ENCODE measurements at regions not wholly inside any gene's neighbourhood (a gene's known extent, or its start where the extent isn't known, plus 50 kb on each side); places are given as distances from the start of the nearest gene placed in this dataset.
"Not testable (repeated sequence)": the region's sequence is repeated elsewhere in the genome, so short reads cannot be mapped to it uniquely, and the experiment has no call there.

DNA sequence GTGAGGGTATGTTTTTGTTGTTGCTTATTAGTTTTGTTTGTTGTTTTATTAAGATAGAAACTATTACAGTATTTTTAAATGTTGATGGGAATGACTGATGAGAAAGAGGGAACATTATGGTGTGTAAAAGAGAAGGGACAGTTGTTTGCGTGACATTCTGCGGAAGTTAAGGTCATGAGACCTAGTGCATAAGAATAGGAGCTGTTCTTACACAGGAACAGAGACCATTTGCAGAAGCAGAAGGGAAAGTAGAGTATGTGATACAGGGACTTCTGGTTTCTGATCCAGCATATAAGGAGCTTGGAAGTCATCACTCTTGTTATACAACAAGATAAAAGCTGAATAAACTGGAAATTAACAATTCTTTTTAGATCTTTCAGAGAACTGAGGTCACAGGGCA, 299.2 kb upstream of the API5 start:
- no peak for DNase-seq

DNA sequence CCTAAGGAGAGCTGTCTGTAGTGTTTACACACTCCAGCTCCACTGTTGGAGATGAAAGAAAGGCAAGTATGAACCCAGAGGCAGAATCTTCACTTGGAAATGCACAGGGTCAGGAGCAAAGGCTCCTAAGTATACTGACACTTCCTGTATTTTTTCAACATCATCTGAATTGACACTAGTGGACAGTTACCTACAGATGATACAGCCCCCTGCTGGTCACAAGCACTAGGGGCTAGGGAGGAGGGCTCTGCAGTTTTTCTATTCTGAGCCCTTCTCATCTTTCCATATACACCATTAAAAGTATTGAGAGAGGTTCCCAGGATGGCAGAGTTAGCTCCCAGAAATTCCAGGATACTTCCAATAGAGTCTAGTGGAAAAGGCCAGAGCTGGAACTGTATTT, 290.3 kb upstream of the API5 start:
- peak in 1 of 2 experiments; percentile 50 for DNase-seq

GRCh38 chr11:43034341-43034740, 277.5 kb upstream of the API5 start:
- DNase-seq, result no peak

- no peak for DNase-seq
These were observed 276.7 kb upstream of the API5 start for GRCh38 chr11:43035086-43035485.

GRCh38 chr11:43053638-43054412, 258.0 kb upstream of the API5 start:
- DNase-seq, result no peak

DNA sequence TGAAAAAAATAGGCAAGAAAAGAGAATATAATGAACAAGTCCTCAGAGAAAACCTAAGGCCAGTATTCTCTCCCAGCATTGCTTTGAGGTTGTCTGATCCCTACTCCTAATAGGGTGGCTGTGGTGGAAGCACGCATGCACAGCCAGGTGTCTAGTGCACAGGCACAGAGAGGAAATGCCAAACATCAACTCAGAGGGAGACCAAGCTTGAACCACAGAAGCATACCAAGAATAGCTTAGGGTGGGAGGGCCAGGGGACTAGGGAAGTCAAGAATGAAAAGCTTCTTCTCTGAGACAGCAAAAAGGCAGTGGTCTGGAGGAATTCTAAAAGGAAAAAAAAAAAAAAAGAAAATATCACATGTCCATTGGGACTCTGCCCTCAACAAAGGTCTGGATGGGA, 244.1 kb upstream of the API5 start:
- no peak for DNase-seq

DNA sequence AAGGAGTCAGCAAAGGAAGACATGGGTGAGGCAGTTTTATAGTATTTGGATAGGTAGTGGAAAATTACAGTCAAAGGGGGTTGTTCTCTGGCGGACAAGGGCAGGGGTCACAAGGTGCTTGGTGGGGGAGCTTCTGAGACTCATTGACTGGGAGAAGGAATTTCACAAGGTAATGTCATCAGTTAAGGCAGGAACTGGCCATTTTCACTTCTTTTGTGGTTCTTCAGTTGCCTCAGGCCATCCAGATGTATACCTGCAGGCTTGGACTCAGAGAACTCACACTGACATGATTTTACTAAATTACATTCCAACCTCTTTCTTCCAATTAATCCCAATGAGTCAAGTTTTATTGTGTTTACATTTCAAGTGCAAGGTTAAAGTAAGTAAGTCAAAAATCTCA, 240.5 kb upstream of the API5 start:
- no peak for DNase-seq

DNA sequence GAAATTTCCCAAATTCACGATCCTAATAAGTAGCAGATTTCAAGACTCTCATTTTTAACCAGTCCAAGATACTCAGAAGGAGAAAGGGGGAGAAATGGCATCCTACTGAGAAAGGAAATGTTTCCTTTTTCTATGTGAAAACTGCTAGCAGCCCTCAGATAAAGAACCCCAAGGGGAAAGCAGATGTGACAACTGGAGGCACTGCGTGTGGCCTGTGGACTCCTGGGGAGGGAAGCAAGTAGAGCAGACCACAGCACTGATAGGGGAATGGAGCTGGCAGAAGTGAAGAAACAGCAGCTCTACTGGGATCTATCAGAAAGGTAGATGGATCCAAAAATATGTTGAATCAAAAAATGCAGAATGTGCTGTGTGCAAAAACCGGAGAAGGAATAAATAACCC, 239.7 kb upstream of the API5 start:
- DNase-seq, result no peak

DNA sequence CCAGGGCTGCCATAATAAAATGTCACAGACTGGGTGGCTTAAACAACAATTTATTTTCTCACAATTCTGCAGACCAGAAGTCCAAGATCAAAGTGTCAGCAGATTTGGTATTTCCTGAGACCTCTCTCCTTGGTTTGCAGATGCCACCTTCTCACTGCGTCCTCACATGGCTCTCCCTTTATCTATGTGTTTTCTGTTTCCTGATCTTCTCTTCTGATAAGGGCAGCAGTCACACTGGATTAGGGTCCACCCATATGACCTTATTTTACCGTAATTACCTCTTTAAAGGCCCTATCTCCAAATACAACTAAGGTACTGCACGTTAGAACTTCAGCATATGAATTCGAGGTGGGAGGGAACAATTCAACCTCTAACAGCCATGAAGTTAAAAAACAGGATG, 238.9 kb upstream of the API5 start:
- DNase-seq, result no peak

- DNase-seq, result no peak
These were observed 237.0 kb upstream of the API5 start for GRCh38 chr11:43074810-43075209.

DNA sequence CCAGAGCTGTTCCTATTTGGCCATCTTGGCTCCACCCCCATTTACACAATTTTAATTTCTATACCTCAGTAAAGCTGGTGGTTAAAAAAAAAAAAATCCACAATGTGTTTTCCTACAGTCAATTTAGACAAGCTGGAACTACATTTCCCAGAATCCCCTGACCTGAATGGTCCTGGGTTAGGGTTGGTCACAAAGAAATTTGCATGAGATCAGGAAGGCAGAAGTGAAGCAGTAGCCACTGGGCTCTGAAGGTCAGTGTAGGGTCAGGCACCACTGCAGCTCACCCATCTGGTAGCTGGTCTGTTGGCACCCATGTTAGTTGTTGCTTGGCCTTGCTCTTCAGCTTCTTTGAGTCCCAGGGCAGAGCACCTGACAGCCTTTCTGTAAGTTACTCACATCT, 210.7 kb upstream of the API5 start:
- no peak for DNase-seq

- DNase-seq, result no peak
These were observed 195.7 kb upstream of the API5 start for GRCh38 chr11:43116071-43116470.

DNA sequence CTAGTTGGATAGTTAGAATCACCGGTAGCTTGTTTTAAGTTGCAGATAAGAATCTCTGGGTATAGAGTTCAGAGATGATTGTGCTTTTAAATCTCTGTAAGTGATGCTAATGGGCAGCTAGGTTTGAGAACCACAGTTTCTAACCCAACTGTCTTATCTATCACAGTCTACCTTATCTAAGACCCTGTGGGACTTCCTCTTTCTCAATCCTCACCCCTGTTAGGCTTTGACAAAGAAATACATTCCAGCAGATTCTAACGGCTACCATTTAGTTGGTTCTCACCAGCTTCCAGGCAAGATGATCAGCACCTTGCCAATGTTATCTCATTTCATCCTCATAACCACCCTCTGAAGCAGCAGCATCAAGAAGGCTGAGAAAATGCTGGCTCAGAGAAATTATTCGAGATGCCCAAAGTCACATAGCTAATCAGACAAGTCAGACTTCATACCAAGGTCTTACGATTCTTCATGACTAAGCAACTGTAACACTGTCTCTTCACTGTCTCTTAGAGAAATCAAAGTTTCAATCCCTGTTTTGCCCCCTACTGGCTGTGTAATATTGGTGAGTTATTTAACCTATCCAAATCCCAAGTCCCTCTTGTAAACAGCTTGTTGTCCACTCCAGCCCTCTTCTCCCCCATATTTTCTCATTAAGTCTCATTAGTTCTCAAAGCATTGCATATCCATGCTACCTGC, 192.4 kb upstream of the API5 start:
- no peak for DNase-seq

- no peak for DNase-seq
These were observed 189.2 kb upstream of the API5 start for GRCh38 chr11:43122546-43122945.

DNA sequence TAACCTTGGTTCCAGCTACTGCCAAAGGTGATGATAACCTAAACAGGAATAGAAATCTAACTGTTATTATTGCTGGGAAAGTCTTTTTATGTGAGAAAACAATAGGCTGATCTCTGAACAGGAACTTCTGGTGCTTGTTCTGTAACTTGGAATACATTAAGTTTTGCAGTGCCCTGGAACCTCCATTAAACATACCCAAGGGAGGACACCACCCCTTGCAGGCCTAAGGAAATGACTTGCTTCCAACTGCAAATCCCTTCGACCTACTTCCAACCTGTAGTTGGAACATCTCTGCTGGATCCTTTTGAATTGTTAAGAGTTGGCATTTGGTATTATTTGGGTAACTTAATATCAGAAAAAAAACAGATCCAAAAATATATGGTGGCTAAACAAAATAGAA, 188.4 kb upstream of the API5 start:
- no peak for DNase-seq

- no peak for DNase-seq
These were observed 187.4 kb upstream of the API5 start for GRCh38 chr11:43124272-43124935.

DNA sequence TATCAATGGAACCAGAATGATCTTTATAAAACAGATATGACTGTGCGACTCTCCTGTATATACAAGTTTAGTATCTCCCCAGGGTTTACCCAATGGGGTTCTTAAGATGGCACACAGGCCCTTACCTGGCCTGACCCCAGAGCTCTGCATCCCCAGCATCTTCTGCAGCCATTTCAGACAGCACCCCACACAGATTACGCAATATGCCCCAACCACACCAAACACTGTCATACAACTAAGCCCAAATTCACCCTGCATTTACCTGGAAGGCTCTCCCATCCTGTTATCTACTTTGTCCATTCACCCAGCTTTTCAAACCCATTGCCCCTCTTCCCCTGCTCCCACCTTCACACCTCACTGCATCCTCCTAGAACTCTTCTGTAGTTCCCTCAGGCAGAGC, 182.5 kb upstream of the API5 start:
- no peak for DNase-seq

DNA sequence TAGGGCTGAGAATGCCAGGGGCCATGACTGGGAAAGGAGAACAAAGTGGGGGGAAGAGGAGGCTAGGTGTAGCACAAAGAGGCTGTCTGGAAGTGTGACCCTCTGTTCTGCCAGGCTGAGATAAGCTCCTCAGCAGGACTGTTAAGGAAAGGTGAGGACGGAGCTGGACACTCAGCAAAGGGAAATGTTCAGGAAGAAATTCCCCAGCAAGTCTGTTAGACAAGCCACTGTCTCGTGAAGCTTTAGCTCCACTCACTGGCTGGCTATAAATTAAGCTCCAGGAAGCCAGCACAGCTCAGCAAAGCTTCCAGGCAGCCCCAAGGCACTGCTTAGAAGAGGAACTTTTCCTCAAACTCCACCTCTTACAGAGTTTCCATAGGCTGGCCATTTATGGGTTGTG, 181.2 kb upstream of the API5 start:
- no peak for DNase-seq

GRCh38 chr11:43135966-43136534, 175.7 kb upstream of the API5 start:
- DNase-seq, result no peak

GRCh38 chr11:43138621-43139140, 173.1 kb upstream of the API5 start:
- no peak for DNase-seq

DNA sequence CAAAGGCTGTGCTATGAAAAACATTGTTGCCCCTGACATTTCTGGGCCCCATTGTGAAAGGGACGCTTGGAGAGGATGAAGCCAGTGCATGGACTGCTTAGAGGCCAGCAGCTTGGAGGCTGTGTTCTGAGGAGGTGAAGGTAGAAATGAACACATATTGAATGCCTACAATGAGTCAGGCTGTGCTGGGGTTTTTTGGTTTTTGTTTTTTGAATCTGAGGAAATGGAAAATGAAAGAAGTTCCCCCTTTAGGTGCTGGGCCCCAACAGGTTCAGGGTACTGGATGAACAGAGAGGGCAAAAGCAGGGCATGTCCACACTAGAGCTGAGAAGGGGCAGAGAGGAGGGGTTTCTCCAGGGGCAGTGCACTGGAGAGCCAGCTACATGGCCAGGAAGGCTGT, 166.1 kb upstream of the API5 start:
- DNase-seq, result no peak

- no peak for DNase-seq
These were observed 161.1 kb upstream of the API5 start for GRCh38 chr11:43150697-43151096.

GRCh38 chr11:43164831-43165230, 147.0 kb upstream of the API5 start:
- DNase-seq, result no peak

GRCh38 chr11:43165393-43165792, 146.4 kb upstream of the API5 start:
- not testable (repeated sequence) for DNase-seq

Data from NCI-H187 (cell line).